GM23248 (cell line): ENCODE measurements at regions not wholly inside any gene's neighbourhood (a gene's known extent, or its start where the extent isn't known, plus 50 kb on each side); places are given as distances from the start of the nearest gene placed in this dataset.

Experiments used
- DNase-seq: peaks from one replicate; pipeline ENCODE4 v3.0.0-alpha.2; 2015
- H2AFZ ChIP-seq: fragments of 200-600 bp; sonication (generic); 2 replicates; pipeline ENCODE4 v1.6.1; 2016; ENCODE audit warnings: antibody characterized with exemption
- H3F3A ChIP-seq: fragments of 200-600 bp; sonication (generic); 2 replicates; pipeline ENCODE4 v1.6.1; 2016; ENCODE audit warnings: mild to moderate bottlenecking, antibody characterized with exemption, mixed run types; ENCODE audit not compliant: insufficient read depth
- H3K27ac ChIP-seq: fragments of 200-600 bp; sonication (generic); 2 replicates; pipeline ENCODE4 v1.5.1; 2016; ENCODE audit warnings: mild to moderate bottlenecking
- H3K27me3 ChIP-seq: fragments of 200-600 bp; sonication (generic); replicated peaks from 2 replicates; pipeline ENCODE4 v1.6.1; 2016; ENCODE audit warnings: mild to moderate bottlenecking; ENCODE audit not compliant: insufficient read depth
- H3K36me3 ChIP-seq: fragments of 200-600 bp; sonication (generic); 2 replicates; pipeline ENCODE4 v1.6.1; 2016; ENCODE audit warnings: low read depth, mild to moderate bottlenecking
- H3K4me1 ChIP-seq: fragments of 200-600 bp; sonication (generic); 2 replicates; pipeline ENCODE4 v1.6.1; 2016; ENCODE audit warnings: mild to moderate bottlenecking; ENCODE audit not compliant: insufficient read depth
- H3K4me2 ChIP-seq: fragments of 200-600 bp; sonication (generic); one replicate; pipeline ENCODE4 v1.6.1; 2016; ENCODE audit warnings: mild to moderate bottlenecking; ENCODE audit not compliant: unreplicated experiment
- H3K4me3 ChIP-seq: fragments of 200-600 bp; sonication (generic); 2 replicates; pipeline ENCODE4 v1.5.1; 2016; ENCODE audit warnings: mild to moderate bottlenecking
- H3K79me2 ChIP-seq: fragments of 200-600 bp; sonication (generic); 2 replicates; pipeline ENCODE4 v1.6.1; 2016; ENCODE audit warnings: mild to moderate bottlenecking; ENCODE audit not compliant: insufficient read depth
- H3K9ac ChIP-seq: fragments of 200-600 bp; sonication (generic); 2 replicates; pipeline ENCODE4 v1.6.1; 2016; ENCODE audit warnings: mild to moderate bottlenecking
- H3K9me2 ChIP-seq: fragments of 200-600 bp; sonication (generic); 2 replicates; pipeline ENCODE4 v1.6.1; 2016; ENCODE audit warnings: mixed run types, mild to moderate bottlenecking, moderate library complexity; ENCODE audit not compliant: insufficient read depth
- H3K9me3 ChIP-seq: fragments of 200-600 bp; sonication (generic); one replicate; pipeline ENCODE4 v1.6.1; 2017; ENCODE audit warnings: low read depth
- H4K20me1 ChIP-seq: fragments of 200-600 bp; sonication (generic); 2 replicates; pipeline ENCODE4 v1.6.0; 2016; ENCODE audit not compliant: insufficient read depth
- EZH2 ChIP-seq: fragments of 200-600 bp; sonication (generic); IDR thresholded peaks from 2 replicates; pipeline ENCODE4 v1.6.1; 2018; ENCODE audit warnings: antibody characterized with exemption, mild to moderate bottlenecking; ENCODE audit not compliant: insufficient read depth, poor library complexity, severe bottlenecking
- EZH2phosphoT487 ChIP-seq: fragments of 200-600 bp; sonication (generic); IDR thresholded peaks from 2 replicates; pipeline ENCODE4 v1.6.1; 2018; ENCODE audit warnings: antibody characterized with exemption, moderate library complexity, mild to moderate bottlenecking, low read depth; ENCODE audit not compliant: insufficient read depth
- WGBS, 2 experiments: methylation state at CpG; one replicate each; pipeline ENCODE4 v1.1.6; 2015 to 2017; ENCODE audit warnings: low lambda C conversion rate in 2 of 2, low coverage in 1 of 2; ENCODE audit errors: missing lambda C conversion rate in 2 of 2; 5-methylcytosine and 5-hydroxymethylcytosine counted together
- in situ Hi-C: fragments of 300-500 bp; cut with MboI; formaldehyde crosslinking; loops from 2 replicates; pipeline ENCODE4 v1.15.0; 2020

DNA sequence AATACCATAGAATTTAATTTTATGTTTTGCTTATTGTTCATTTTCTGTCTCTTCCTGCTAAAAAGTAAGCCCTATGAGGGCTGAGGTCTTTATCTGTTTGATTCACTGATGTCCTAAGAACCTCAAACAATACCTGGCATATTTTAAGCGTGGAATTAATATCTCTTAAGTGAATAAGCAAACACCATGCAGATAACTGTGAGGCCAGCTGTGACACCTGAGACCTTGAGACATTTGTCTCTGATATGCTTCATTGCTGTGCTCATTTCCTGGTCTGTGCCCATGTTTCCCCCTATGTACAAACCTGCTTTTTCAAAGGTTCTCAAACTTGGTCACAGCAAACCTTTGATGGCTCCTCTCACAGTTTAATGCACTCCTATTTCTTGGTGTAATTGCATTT lies 254.6 kb downstream of the COG6 start:
- Histone ChIP-seq H3K4me3 (no peak overlapping the region), H3K9me3 (no peaks in the 10 kb centered on the region), H3F3A (no peaks in the 10 kb centered on the region), H3K9ac (no peak overlapping the region), H2AFZ (no peak overlapping the region), H3K27me3 (no peaks in the 10 kb centered on the region), H3K27ac (no peak overlapping the region), H4K20me1 (no peaks in the 10 kb centered on the region), H3K9me2 (no peaks in the 10 kb centered on the region), H3K4me2 (no peak overlapping the region), H3K4me1 (no peaks in the 10 kb centered on the region), H3K36me3 (no peaks in the 10 kb centered on the region), H3K79me2 (no peaks in the 10 kb centered on the region)
- DNase-seq = no peak
- in situ Hi-C loops = no loop called here
- TF ChIP-seq EZH2phosphoT487 (no peak), EZH2 (no peak)
- 34 to 45% methylated on average over 1 of the region's 1 CpG for WGBS, 2 experiments

DNA sequence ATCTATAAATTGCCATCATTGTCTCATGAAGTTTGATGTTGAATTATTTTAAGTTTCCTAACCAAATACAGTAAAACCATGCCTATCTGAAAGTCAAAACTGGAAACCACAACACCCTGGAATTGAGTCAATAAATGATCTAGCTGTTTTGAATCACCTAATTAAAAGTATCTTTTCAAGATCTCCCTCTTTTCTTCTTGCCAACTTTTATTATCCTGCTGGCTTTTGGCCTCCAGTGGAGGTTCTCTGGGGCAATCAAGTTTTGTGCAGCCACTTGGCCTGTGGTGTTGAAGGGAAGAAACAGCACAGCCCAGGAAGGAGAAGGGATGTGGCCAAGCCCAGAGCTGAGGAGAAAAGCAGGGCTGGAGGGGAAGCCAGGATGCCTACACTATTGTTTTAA lies 255.4 kb downstream of the COG6 start:
- Histone ChIP-seq H2AFZ (no peak overlapping the region), H3K27me3 (no peaks in the 10 kb centered on the region), H3K9me3 (no peaks in the 10 kb centered on the region), H3K27ac (no peak overlapping the region), H4K20me1 (no peaks in the 10 kb centered on the region), H3K4me2 (no peak overlapping the region), H3K79me2 (no peaks in the 10 kb centered on the region), H3K4me1 (no peaks in the 10 kb centered on the region), H3K4me3 (no peak overlapping the region), H3K36me3 (no peaks in the 10 kb centered on the region), H3K9me2 (no peaks in the 10 kb centered on the region), H3K9ac (no peak overlapping the region), H3F3A (no peaks in the 10 kb centered on the region)
- TF ChIP-seq EZH2phosphoT487 (no peak), EZH2 (no peak)
- no peak for DNase-seq
- in situ Hi-C loops = no loop called here

DNA sequence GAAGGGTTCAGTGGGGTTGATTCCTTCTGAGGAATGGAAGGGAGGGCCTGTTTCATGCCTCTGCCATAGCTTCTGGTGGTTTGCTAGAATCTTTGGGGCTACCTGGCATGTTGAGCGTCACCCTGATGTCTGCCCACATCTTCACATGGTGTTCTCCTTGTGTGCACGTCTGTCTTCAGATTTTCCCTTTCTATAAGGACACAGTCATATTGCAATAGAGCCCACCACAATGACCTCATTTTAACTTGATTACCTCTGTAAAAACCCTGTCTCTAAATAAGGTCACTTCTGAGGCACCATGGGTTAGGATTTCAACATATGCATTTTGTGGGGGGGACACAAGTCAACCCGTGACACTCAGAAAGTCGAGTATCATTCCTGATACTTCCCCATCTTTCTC lies 257.9 kb downstream of the COG6 start:
- H3K79me2 ChIP-seq = no peaks in the 10 kb centered on the region
- no peaks in the 10 kb centered on the region for H3F3A ChIP-seq
- 63 to 64% methylated on average over 4 of the region's 4 CpGs for WGBS, 2 experiments
- TF ChIP-seq EZH2phosphoT487 (no peak), EZH2 (no peak)
- H3K4me2 ChIP-seq = no peak overlapping the region
- H3K9ac ChIP-seq = no peak overlapping the region
- no peaks in the 10 kb centered on the region for H3K27me3 ChIP-seq
- no peak overlapping the region for H2AFZ ChIP-seq
- DNase-seq = no peak
- no peak overlapping the region for H3K27ac ChIP-seq
- no peaks in the 10 kb centered on the region for H3K9me2 ChIP-seq
- in situ Hi-C loops = no loop called here
- H3K4me3 ChIP-seq = no peak overlapping the region
- no peaks in the 10 kb centered on the region for H3K9me3 ChIP-seq
- H3K36me3 ChIP-seq = no peaks in the 10 kb centered on the region
- H4K20me1 ChIP-seq = no peaks in the 10 kb centered on the region
- no peaks in the 10 kb centered on the region for H3K4me1 ChIP-seq

DNA sequence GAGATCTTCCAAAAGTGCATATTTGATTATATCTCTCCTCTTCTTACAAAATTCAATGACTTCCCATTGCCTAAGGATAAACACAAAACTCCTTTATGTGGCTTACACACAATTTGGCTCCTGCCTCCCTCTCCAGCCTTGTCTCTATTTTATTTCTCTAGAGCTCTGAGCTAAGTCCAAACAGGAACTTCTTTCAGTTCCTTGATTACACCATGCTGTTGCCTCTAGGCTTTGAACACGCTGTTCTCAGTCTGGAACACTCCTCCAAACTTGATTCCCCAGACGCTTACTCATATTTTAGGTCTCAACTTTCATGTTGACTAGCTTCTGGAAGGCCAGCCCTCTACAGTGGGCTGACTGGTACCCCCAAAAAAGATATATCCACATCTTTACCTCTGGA lies 258.5 kb downstream of the COG6 start:
- TF ChIP-seq EZH2phosphoT487 = no peak
- no peak for TF ChIP-seq EZH2
- H3K27me3 ChIP-seq = no peaks in the 10 kb centered on the region
- 0 to 2% methylated on average over 2 of the region's 2 CpGs for WGBS, 2 experiments
- no peak overlapping the region for H3K9ac ChIP-seq
- H3K27ac ChIP-seq = no peak overlapping the region
- no peak overlapping the region for H3K4me2 ChIP-seq
- no peak overlapping the region for H3K4me3 ChIP-seq
- peak; percentile 13 for DNase-seq
- H3K4me1 ChIP-seq = no peaks in the 10 kb centered on the region
- H3K9me2 ChIP-seq = no peaks in the 10 kb centered on the region
- no peaks in the 10 kb centered on the region for H4K20me1 ChIP-seq
- no peaks in the 10 kb centered on the region for H3K36me3 ChIP-seq
- H2AFZ ChIP-seq = no peak overlapping the region
- no peaks in the 10 kb centered on the region for H3F3A ChIP-seq
- no peaks in the 10 kb centered on the region for H3K9me3 ChIP-seq
- H3K79me2 ChIP-seq = no peaks in the 10 kb centered on the region
- in situ Hi-C loops = no loop called here

DNA sequence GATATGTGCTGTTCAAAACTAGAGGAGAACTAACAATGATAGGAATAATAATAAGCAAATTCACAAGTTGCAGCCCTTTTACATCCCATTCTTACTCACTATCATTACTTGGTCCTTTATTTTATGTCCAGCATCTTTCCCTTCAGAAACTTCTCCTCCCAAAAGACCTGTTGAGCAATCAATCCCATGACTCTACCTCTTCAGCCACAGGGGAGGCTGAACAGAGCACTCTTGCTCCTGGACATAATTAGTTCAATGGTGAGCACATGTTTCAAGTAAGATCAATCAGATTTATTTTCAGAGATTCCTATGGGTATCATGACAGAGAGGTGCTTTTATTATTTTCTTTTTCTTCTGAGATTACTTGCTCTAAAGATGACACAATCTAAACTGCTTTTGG lies 260.0 kb downstream of the COG6 start:
- Histone ChIP-seq H3K27me3 (no peaks in the 10 kb centered on the region), H4K20me1 (no peaks in the 10 kb centered on the region; the same call in 1 of the 2 replicates), H3K27ac (no peak overlapping the region), H3K9me2 (no peaks in the 10 kb centered on the region), H3K9ac (no peak overlapping the region), H3K36me3 (no peaks in the 10 kb centered on the region), H3K9me3 (no peaks in the 10 kb centered on the region), H3F3A (no peaks in the 10 kb centered on the region), H3K4me2 (no peak overlapping the region), H3K4me1 (no peaks in the 10 kb centered on the region), H2AFZ (no peak overlapping the region), H3K4me3 (no peak overlapping the region), H3K79me2 (no peaks in the 10 kb centered on the region)
- DNase-seq = no peak
- TF ChIP-seq EZH2 (no peak), EZH2phosphoT487 (no peak)
- in situ Hi-C loops = no loop called here
